ENCODE measurements at regions not wholly inside any gene's neighbourhood (a gene's known extent, or its start where the extent isn't known, plus 50 kb on each side); places are given as distances from the start of the nearest gene placed in this dataset.

DNA sequence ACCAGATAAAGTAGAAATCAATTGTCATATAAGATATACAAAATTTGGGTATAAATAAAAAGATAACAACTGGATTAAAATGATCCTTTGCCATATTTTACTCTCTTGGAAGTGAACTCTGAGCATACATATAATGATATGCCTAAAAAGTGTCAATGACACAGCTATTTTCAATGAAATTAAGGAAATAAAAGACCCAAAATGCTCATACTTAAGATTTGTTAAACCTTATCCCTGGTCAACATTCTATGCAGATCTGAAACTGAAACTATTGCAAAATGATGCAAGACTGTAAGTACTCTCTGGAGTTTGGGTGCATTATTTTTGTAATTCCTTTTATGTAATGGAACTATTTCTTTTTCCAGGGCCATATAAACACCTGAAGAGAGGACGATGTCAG is 119.0 kb upstream of the SGK1 start:
- Histone ChIP-seq H2BK120ac (replicated peaks; ENCODE audit: low read depth, low read length) (no peak overlapping the region), H3K4me2 (ENCODE audit: insufficient read depth in 1 of 2, low read depth in 2 of 2, low read length in 2 of 2) (no peak overlapping the region), H2AFZ (ENCODE audit: low read length) (no peak overlapping the region), H2BK20ac (ENCODE audit: low read length) (no peak overlapping the region), H3K36me3 (ENCODE audit: control insufficient read depth in 2 of 4, insufficient read depth in 4 of 4, low read length in 3 of 4) (no peaks in the 10 kb centered on the region; a peak in 1 of 8 replicates), H3K9me3 (ENCODE audit: insufficient read depth in 2 of 2, low read depth in 1 of 2, low read length in 1 of 2) (no peaks in the 10 kb centered on the region), H4K91ac (replicated peaks; ENCODE audit: insufficient read length, low read length) (no peak overlapping the region), H3K14ac (ENCODE audit: insufficient read length) (no peak overlapping the region), H4K5ac (ENCODE audit: insufficient read length, low read depth, low read length) (no peak overlapping the region), H2BK15ac (ENCODE audit: low read length) (no peak overlapping the region), H3K4me3 (ENCODE audit: extremely low read depth in 1 of 4, insufficient read depth in 2 of 4, low read depth in 3 of 4, low read length in 4 of 4) (no peak overlapping the region), H4K8ac (ENCODE audit: extremely low read depth, insufficient read depth, low read length) (no peak overlapping the region), H3K23me2 (ENCODE audit: low read depth, low read length) (no peaks in the 10 kb centered on the region), H2BK5ac (ENCODE audit: low read depth, low read length) (no peak overlapping the region), H3K4ac (replicated peaks; ENCODE audit: insufficient read length, low read depth, low read length) (no peak overlapping the region), H3K9ac (replicated peaks in 1 of 4; ENCODE audit: extremely low read depth in 1 of 4, low read depth in 3 of 4, low read length in 3 of 4) (no peak overlapping the region), H2BK12ac (ENCODE audit: low read depth, low read length) (no peak overlapping the region), H3K27ac (ENCODE audit: low read depth, low read length) (no peak overlapping the region), H3K18ac (ENCODE audit: extremely low read depth, low read length) (no peak overlapping the region), H3K4me1 (replicated peaks in 1 of 4; ENCODE audit: control insufficient read depth in 3 of 4, insufficient read depth in 4 of 4, low read length in 3 of 4) (peaks cover 0 to 6% (median 0%) of the 10 kb centered on the region in 4 experiments; a peak in 1 of 7 replicates), H3K79me1 (ENCODE audit: low read depth, low read length) (no peaks in the 10 kb centered on the region), H3K56ac (replicated peaks; ENCODE audit: insufficient read length, low read depth, low read length) (no peak overlapping the region), H2AK5ac (ENCODE audit: low read depth, low read length) (no peak overlapping the region), H3K23ac (ENCODE audit: insufficient read length) (no peak overlapping the region), H3K27me3 (replicated peaks in 1 of 4; ENCODE audit: control insufficient read depth in 3 of 4, extremely low read depth in 1 of 4, insufficient read depth in 3 of 4, low read length in 3 of 4) (no peaks in the 10 kb centered on the region), H4K20me1 (replicated peaks in 1 of 2; ENCODE audit: control insufficient read depth in 1 of 2, insufficient read depth in 2 of 2, low read length in 2 of 2) (no peaks in the 10 kb centered on the region), H3K79me2 (ENCODE audit: control insufficient read depth in 1 of 2, insufficient read depth in 2 of 2, low read length in 2 of 2) (no peaks in the 10 kb centered on the region)
- TF ChIP-seq CHD1 (IDR thresholded peaks at IDR 0.05; ENCODE audit: low read depth, low read length): no peak
- CTCF ChIA-PET (ENCODE audit: partially characterized antibody): interaction anchor here (0.6 to 1.6 kb wide), 3 partner anchors 9 to 263 kb away, joined by 3 to 4 read pairs (median 4); no protein-coding TSS in a partner anchor
- 83% methylated on average over 1 of the region's 1 CpG; no CpG with 5 or more reads in 1 of the 2 experiments for WGBS, 2 experiments (ENCODE audit: extremely low coverage in 1 of 2, insufficient coverage in 1 of 2, insufficient read length in 1 of 2, insufficient replicate concordance in 2 of 2, low coverage in 1 of 2, low lambda C conversion rate in 2 of 2, missing lambda C conversion rate in 1 of 2)
- POLR2A ChIA-PET (ENCODE audit: partially characterized antibody): no interaction called here
- FAIRE-seq: no peak
- no peak for DNase-seq (ENCODE audit: low read depth in 1 of 2, low spot score in 2 of 2)
